PC-9 (cell line): ENCODE measurements at regions not wholly inside any gene's neighbourhood (a gene's known extent, or its start where the extent isn't known, plus 50 kb on each side); places are given as distances from the start of the nearest gene placed in this dataset.

Experiments
- CTCF ChIP-seq: fragments of 200-600 bp; sonication (generic); conservative IDR thresholded peaks from 2 replicates; pipeline ENCODE4 v1.6.1; 2017; ENCODE audit warnings: mixed run types, antibody characterized with exemption, mild to moderate bottlenecking, moderate library complexity
- EZH2 ChIP-seq: fragments of 200-600 bp; sonication (generic); IDR thresholded peaks from 2 replicates; pipeline ENCODE4 v1.8.0; 2017; ENCODE audit warnings: antibody characterized with exemption, low read depth

- TF ChIP-seq CTCF (peak; percentile 31; the same call in 1 of the 2 replicates), EZH2 (no peak)
Measured at GRCh38 chr7:110090110-110090820, 1000.7 kb upstream of the LRRN3 start.
